ENCODE measurements at regions not wholly inside any gene's neighbourhood (a gene's known extent, or its start where the extent isn't known, plus 50 kb on each side); places are given as distances from the start of the nearest gene placed in this dataset.

- TF ChIP-seq CTCF (IDR thresholded peaks at IDR 0.05) (no peak), POLR2A (IDR thresholded peaks at IDR 0.05) (no peak)
Measured at GRCh38 chr10:28408237-28408777, 105.4 kb upstream of the MPP7 start.
